Fibroblast of villous mesenchyme (primary cell): ENCODE measurements at regions not wholly inside any gene's neighbourhood (a gene's known extent, or its start where the extent isn't known, plus 50 kb on each side); places are given as distances from the start of the nearest gene placed in this dataset.
"Not testable (repeated sequence)": the region's sequence is repeated elsewhere in the genome, so short reads cannot be mapped to it uniquely, and the experiment has no call there.

ENCODE experiments used
- DNase-seq: peaks from one replicate; pipeline ENCODE4 v3.0.0-alpha.2; 2010; ENCODE audit warnings: low read depth
- H3K4me3 ChIP-seq: 2 replicates; pipeline ENCODE4 v1.5.1; 2011; ENCODE audit warnings: low read depth, mild to moderate bottlenecking, low read length
- TF ChIP-seq, protein P1 (sequence below): IDR thresholded peaks from 2 replicates; pipeline ENCODE4 v1.5.1; 2012; ENCODE audit warnings: low read depth, mild to moderate bottlenecking, low read length; ENCODE audit not compliant: insufficient read depth

DNA sequence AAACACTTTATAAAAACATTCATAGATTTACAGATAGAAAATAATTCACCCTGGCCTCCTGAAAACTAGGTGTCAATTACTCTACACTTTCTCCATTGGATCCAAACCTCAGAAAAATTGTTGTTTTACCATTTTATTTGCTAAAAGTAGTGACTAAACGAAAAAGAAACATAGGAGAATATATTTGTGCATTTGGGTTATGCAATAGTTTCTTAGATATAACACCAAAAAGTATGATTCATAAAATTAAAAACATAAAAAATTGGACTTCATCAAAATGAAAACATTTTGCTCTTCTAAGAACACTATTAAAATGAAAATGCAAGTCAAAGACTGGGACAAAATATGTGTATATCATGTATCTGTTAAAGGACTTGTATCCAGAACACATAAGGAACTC lies 671.3 kb downstream of the MAFB start:
- H3K4me3 ChIP-seq: no peak overlapping the region
- TF ChIP-seq, protein P1, sequence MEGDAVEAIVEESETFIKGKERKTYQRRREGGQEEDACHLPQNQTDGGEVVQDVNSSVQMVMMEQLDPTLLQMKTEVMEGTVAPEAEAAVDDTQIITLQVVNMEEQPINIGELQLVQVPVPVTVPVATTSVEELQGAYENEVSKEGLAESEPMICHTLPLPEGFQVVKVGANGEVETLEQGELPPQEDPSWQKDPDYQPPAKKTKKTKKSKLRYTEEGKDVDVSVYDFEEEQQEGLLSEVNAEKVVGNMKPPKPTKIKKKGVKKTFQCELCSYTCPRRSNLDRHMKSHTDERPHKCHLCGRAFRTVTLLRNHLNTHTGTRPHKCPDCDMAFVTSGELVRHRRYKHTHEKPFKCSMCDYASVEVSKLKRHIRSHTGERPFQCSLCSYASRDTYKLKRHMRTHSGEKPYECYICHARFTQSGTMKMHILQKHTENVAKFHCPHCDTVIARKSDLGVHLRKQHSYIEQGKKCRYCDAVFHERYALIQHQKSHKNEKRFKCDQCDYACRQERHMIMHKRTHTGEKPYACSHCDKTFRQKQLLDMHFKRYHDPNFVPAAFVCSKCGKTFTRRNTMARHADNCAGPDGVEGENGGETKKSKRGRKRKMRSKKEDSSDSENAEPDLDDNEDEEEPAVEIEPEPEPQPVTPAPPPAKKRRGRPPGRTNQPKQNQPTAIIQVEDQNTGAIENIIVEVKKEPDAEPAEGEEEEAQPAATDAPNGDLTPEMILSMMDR: no peak
- DNase-seq: no peak

DNA sequence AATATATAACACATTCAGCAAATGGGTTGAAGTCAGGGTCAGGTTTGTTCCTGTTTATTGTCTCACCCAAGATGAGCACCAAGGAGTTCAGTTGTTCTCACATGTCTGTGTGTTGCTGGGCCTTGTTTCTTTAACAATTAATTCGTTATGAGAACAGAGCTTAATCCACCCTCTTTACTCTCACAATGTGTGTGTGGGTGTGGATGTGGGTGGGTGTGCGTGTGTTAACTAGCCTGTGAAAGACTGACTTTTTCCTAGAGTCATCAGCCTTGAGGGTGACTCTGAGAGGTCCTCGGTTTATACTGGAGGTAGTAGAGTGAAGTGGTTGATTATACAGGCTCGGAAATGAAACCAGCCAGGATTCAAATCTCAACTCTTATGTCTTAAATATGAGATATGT lies 672.1 kb downstream of the MAFB start:
- DNase-seq: no peak
- TF ChIP-seq, protein P1: no peak
- H3K4me3 ChIP-seq: no peak overlapping the region

DNA sequence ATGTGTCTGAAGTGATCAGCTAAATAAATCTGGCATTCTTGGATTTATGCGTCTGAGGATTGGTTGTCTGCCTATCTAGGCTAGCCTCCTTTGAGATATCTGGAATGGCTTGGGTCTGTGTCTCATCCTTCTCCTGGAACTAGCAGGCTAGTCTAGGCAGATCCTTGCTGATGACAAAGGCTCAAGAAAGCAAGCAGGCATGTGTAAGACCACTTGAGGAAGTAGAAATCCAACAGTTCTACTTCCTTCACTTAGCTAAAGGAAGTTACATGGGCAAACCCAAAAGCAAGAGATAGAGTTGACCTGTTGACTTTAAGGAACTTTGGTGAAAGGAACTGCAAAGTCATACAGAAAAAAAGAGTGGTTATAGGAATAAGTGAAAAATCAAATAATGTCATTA lies 672.6 kb downstream of the MAFB start:
- TF ChIP-seq, protein P1: no peak
- no peak overlapping the region for H3K4me3 ChIP-seq
- no peak for DNase-seq

- H3K4me3 ChIP-seq, DNase-seq: not testable (repeated sequence)
Measured at GRCh38 chr20:40012026-40012425, 677.0 kb downstream of the MAFB start.

- no peak overlapping the region for H3K4me3 ChIP-seq
- DNase-seq: no peak
- TF ChIP-seq, protein P1: no peak
Measured at GRCh38 chr20:40010483-40010882, 678.6 kb downstream of the MAFB start.

GRCh38 chr20:40009542-40009941 lies 679.5 kb downstream of the MAFB start:
- no peak for DNase-seq
- TF ChIP-seq, protein P1: no peak
- H3K4me3 ChIP-seq: no peak overlapping the region

- TF ChIP-seq, protein P1: no peak
- no peak for DNase-seq
Measured at GRCh38 chr20:40008177-40008576, 680.9 kb downstream of the MAFB start.

More at GRCh38 chr20:40008177-40008576, 680.9 kb downstream of the MAFB start:
- no peak overlapping the region for H3K4me3 ChIP-seq
